IPS-11a (cell line): ENCODE measurements at regions not wholly inside any gene's neighbourhood (a gene's known extent, or its start where the extent isn't known, plus 50 kb on each side); places are given as distances from the start of the nearest gene placed in this dataset.

Experiments
- H3K4me3 ChIP-seq: one replicate; pipeline ENCODE4 v1.5.1; 2013; ENCODE audit warnings: low read depth, low read length, control low read depth

DNA sequence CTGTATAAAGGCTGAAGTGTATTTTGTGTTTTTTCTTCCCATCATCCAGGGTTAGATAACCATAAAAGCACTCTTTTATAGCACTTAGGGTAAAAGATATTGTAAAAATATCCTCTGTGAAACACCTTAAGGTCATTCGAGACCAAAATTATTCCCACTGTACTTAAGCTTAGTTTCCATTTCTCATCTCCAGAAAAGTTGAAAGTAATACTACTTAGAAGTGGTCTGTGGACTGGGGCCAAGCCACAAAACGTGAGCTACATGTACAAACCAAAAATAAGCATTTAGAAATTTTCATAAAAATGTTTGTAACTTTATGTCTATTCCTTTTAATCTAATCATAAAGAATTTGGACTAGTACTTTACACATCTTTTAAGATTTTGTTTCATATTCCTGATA is 142.0 kb upstream of the NTM start:
- H3K4me3 ChIP-seq, result no peak overlapping the region

DNA sequence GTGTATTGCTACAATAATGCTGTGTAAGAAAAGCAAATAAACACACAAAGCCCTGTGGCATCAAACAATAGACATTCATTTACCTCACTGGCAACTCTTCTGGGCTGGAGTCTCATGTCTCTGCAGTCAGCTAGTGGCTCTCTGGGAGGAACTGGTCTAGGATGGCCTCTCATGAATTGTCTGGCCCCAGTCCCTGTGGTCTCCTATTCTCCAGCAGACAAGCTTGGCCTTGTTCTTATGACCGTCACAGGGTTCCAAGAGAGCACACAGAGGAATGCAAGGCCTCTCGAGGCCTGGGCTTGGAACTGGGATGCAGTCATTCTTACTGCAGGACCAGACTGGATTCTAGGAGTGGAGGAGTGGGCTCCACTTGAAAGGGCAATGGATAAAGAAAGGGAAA is 141.2 kb upstream of the NTM start:
- H3K4me3 ChIP-seq, result no peak overlapping the region

- H3K4me3 ChIP-seq, result no peak overlapping the region
Observed at GRCh38 chr11:131231317-131231940, 139.0 kb upstream of the NTM start.

- no peak overlapping the region for H3K4me3 ChIP-seq
Observed at GRCh38 chr11:131232261-131232660, 138.2 kb upstream of the NTM start.

- H3K4me3 ChIP-seq, result no peak overlapping the region
Observed at GRCh38 chr11:131234221-131234620, 136.2 kb upstream of the NTM start.

- no peak overlapping the region for H3K4me3 ChIP-seq
Observed at GRCh38 chr11:131235328-131236298, 134.8 kb upstream of the NTM start.

DNA sequence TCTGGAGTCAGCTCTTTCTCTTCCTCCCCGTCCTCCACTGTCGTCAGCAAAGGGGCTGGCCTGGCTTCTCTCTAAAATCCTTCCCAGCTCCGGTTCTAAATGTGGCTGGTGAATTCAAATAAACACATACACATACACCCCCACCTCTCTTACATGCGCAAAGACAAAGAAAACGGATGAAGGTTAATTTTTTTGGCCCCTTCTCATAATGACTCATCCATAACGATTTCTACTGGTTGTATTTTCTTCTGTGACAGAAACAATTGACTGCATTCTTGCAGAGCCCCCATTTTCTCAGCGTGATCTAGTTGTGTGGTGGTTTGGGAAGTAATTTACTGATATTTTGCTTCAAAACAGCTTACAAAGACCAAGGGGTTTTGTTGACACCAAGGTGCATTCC is 130.0 kb upstream of the NTM start:
- H3K4me3 ChIP-seq, result no peak overlapping the region

DNA sequence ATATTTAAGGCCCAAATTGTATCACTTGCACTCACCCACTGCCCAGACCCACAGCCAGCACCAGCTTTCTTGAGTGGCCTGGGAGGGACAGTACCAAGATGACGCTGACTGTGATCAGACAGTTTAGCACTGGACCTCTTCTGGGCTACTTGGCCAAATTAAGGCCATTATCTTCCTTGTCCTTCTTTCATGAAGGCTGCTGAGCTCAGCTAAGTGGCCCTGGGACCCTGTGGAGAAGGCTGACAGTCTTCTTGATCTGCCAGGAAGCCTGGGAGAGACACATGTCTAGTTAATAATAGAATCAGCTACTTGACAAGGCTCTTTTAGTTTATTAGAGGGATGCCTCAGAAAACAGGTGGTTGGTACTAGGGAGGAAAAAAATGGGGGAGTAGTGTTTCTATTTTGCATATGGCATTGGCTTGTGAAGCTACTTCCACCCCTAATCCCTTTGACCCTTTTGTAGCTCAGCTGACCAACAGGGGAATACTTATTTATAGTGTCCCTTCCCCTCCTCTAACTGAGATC is 127.9 kb upstream of the NTM start:
- no peak overlapping the region for H3K4me3 ChIP-seq

- no peak overlapping the region for H3K4me3 ChIP-seq
Observed at GRCh38 chr11:131246156-131246555, 124.3 kb upstream of the NTM start.

- no peak overlapping the region for H3K4me3 ChIP-seq
Observed at GRCh38 chr11:131246663-131247062, 123.8 kb upstream of the NTM start.

DNA sequence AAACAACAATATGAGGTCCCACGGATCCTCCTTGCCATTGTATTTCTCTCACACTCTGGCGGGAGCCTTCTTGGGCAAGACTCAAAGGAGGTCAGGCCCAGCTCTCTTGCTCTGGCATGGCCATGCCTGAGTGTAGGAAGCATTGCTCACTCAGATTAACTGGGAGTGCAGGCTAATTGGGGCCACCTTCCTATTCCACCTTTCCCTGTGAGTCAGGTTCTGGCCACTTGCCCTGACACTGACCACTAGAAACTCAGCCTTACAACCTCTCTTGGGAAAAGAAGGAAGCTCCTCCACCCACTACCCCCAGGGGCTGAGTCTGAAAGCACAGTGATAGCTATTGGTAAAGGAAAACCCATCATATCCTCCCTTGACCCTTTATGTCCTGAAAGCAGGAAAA is 121.8 kb upstream of the NTM start:
- no peak overlapping the region for H3K4me3 ChIP-seq

DNA sequence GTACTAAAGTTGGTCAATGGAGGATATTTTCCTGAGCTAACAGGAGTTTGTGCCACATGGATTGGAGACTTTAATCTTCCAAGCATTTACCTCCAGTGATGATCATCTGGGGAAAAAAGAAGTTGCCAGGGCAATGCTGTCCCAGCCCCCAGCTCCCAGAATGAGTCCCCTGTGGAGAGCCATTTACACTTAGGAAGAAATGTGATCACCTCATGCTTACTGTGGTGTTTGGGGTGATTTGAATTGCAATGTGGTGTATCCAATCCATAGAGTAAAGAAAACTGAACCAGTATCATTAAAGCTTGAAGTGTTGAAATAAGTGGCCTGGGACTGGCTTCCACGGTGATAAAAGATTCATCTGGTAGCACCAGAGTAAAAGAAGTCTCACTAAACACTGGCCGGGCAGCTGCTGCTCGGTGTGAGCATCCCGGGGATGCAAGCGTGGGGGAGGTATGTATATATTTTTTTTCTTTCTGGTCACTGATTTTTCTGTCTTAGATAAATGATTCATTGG is 117.2 kb upstream of the NTM start:
- peak overlapping the region; percentile 33 for H3K4me3 ChIP-seq

- H3K4me3 ChIP-seq, result peak overlapping the region; percentile 33
Observed at GRCh38 chr11:131253656-131254151, 116.7 kb upstream of the NTM start.

- H3K4me3 ChIP-seq, result no peak overlapping the region
Observed at GRCh38 chr11:131254254-131254653, 116.2 kb upstream of the NTM start.

- no peak overlapping the region for H3K4me3 ChIP-seq
Observed at GRCh38 chr11:131274233-131274632, 96.2 kb upstream of the NTM start.

GRCh38 chr11:131275580-131275979 is 94.8 kb upstream of the NTM start:
- no peak overlapping the region for H3K4me3 ChIP-seq

DNA sequence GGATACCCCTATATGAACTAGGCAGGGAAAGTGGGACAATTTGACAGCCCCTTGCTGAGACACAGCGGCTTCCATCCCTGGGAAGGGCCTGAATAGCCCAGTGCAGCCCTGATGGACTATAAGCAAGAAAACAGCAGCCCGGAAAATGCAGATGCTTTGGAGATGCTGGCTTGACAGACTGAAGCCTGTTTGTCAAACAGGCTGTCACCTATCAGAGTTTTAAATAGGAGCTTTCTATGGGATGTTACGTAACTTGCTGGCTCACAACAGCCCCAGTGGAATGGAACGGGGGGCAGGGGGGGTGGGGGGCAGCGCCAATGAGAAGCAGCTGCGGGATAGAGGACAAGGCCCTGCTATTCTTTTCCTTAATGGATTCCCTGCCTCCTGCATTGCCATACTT is 91.9 kb upstream of the NTM start:
- no peak overlapping the region for H3K4me3 ChIP-seq

DNA sequence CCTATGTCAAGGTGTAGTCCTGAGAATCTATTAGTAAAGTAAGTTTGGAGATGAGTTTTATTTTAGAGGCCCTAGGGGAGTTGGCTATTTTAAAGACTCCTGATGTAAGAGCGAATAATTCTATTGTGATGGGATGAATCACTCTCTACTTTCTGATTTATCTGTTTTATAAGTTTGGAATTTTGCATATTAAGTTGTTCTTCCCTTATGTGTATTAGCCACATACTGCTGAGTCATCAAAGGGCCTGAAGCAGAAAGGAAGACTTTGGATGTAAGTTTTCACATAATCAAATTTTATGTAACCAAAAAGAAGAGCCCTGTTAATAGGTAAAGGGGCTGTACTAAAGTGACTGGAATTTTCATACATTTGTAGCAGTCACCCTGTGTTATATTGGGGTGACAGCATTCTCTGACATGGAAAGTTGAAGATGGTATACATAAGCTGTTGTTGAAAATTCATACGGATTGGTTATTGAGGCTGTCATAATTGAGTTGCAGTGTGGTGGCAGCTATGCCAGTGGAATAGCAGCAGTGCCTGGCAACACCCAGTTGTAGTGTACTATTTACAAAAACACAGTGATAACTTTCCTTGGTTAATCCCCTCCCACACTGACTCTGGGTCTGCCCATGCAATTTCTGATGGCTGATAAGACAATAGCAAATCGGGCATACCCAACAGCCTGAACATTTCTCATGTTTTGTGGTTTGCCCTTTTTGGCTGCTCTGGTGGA is 90.6 kb upstream of the NTM start:
- H3K4me3 ChIP-seq, result no peak overlapping the region

- no peak overlapping the region for H3K4me3 ChIP-seq
Observed at GRCh38 chr11:131281316-131281715, 89.1 kb upstream of the NTM start.

DNA sequence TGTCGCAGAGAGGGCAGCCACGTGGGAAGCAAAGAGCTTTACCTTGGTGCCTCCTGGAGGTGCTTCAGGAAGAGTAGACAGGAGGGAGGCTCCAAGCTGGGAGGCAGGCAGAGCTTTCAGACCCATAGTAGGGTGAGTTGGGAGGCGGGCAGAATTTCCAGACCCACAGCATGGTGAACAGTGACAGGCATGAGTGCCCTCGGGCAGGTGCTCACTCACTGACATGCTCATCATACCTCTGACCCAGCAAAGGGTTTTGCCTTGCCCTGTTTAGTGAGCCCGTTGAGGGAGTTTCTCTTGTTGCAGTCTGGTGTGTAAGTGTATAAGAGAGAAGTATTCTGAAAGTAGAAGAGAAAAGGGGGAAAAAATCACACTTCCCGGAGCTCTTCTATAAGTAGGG is 86.4 kb upstream of the NTM start:
- H3K4me3 ChIP-seq, result no peak overlapping the region

DNA sequence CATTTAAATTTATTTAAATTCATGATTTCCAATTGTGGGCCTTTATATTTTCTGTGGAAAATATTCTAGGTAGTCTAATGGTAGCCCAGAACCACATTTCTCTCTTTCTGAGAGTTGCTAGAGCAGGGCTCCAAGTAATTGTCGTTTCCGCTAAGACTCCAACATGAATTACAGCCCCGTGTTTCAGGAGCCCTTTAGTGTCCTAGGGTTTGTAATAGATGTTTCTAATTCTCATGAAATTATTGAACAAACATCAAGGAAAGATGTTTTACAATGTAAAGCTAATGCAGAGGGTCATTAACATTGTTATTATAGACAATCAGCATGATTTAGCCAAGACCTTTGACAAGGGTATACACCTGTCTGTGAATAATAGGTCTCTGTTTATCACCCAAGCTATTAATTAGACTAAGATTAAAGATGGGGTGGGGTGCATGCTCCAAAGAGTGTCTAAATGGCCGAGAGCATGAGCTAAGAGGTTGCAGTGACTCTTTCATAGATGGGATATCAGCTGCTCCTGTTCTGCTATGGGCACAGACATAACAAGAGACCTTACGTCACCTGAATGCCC is 81.8 kb upstream of the NTM start:
- H3K4me3 ChIP-seq, result no peak overlapping the region
